SK-N-SH treated with all-trans-retinoic acid at 6 μM for 48 hours (cell line): ENCODE measurements at regions not wholly inside any gene's neighbourhood (a gene's known extent, or its start where the extent isn't known, plus 50 kb on each side); places are given as distances from the start of the nearest gene placed in this dataset.

ENCODE experiments used
- ATAC-seq: fragments of 200-7000 bp; cut with Tn5 transposase; 3 replicates; pipeline ENCODE4 v1.9.1; 2020; ENCODE audit warnings: mild to moderate bottlenecking, moderate library complexity
- ARNTL ChIP-seq: fragments of 450-650 bp; formaldehyde crosslinking; IDR thresholded peaks from 2 replicates; pipeline ENCODE4 v1.5.0; 2020; ENCODE audit warnings: low read depth, mild to moderate bottlenecking, moderate library complexity, borderline replicate concordance
- BACH2 ChIP-seq: fragments of 250-450 bp; sonication (Bioruptor Pico); IDR thresholded peaks from 2 replicates; pipeline ENCODE4 v1.9.0; 2021; ENCODE audit warnings: mild to moderate bottlenecking, borderline replicate concordance
- CSDC2 ChIP-seq: fragments of 250-450 bp; sonication (Bioruptor Pico); IDR thresholded peaks from 2 replicates; pipeline ENCODE4 v1.5.0; 2020; ENCODE audit warnings: mild to moderate bottlenecking, moderate library complexity
- ESRRG ChIP-seq: fragments of 250-450 bp; sonication (Bioruptor Pico); IDR thresholded peaks from 2 replicates; pipeline ENCODE4 v1.6.1; 2021; ENCODE audit warnings: mild to moderate bottlenecking
- OSR1 ChIP-seq: fragments of 250-450 bp; sonication (Bioruptor Pico); IDR thresholded peaks from 2 replicates; pipeline ENCODE4 v1.8.0; 2022; ENCODE audit warnings: moderate library complexity, mild to moderate bottlenecking, inconsistent platforms
- PATZ1 ChIP-seq: fragments of 250-450 bp; sonication (Bioruptor Pico); IDR thresholded peaks from 2 replicates; pipeline ENCODE4 v1.8.0; 2020; ENCODE audit warnings: mild to moderate bottlenecking, moderate library complexity, borderline replicate concordance
- POU6F1 ChIP-seq: fragments of 250-450 bp; sonication (Bioruptor Pico); IDR thresholded peaks from 2 replicates; pipeline ENCODE4 v1.8.0; 2021; ENCODE audit warnings: low read depth, mild to moderate bottlenecking, moderate library complexity, borderline replicate concordance
- PPARA ChIP-seq: fragments of 250-450 bp; sonication (Bioruptor Pico); IDR thresholded peaks from 2 replicates; pipeline ENCODE4 v1.5.0; 2020; ENCODE audit warnings: mild to moderate bottlenecking, borderline replicate concordance
- RARB ChIP-seq: fragments of 250-450 bp; sonication (Bioruptor Pico); IDR thresholded peaks from 2 replicates; pipeline ENCODE4 v1.8.0; 2021; ENCODE audit warnings: mild to moderate bottlenecking, moderate library complexity
- SNAI2 ChIP-seq: fragments of 250-450 bp; sonication (Bioruptor Pico); IDR thresholded peaks from 2 replicates; pipeline ENCODE4 v1.5.0; 2020; ENCODE audit warnings: mild to moderate bottlenecking, moderate library complexity
- TCF4 ChIP-seq: fragments of 250-450 bp; sonication (Bioruptor Pico); IDR thresholded peaks from 2 replicates; pipeline ENCODE4 v1.8.0; 2021; ENCODE audit warnings: mild to moderate bottlenecking, moderate library complexity, borderline replicate concordance
- TOX ChIP-seq: fragments of 250-450 bp; sonication (Bioruptor Pico); IDR thresholded peaks from 2 replicates; pipeline ENCODE4 v1.8.0; 2021; ENCODE audit warnings: mild to moderate bottlenecking, moderate library complexity, borderline replicate concordance
- ZC3H10 ChIP-seq: fragments of 250-450 bp; sonication (Bioruptor Pico); IDR thresholded peaks from 2 replicates; pipeline ENCODE4 v1.5.1; 2021; ENCODE audit warnings: mild to moderate bottlenecking, moderate library complexity
- ZFP3 ChIP-seq: fragments of 250-450 bp; sonication (Bioruptor Pico); IDR thresholded peaks from 2 replicates; pipeline ENCODE4 v1.5.0; 2020; ENCODE audit warnings: mild to moderate bottlenecking, moderate library complexity
- ZFP30 ChIP-seq: fragments of 450-650 bp; formaldehyde crosslinking; IDR thresholded peaks from 2 replicates; pipeline ENCODE4 v1.5.0; 2022; ENCODE audit warnings: mild to moderate bottlenecking, moderate library complexity
- ZNF565 ChIP-seq: fragments of 450-650 bp; formaldehyde crosslinking; conservative IDR thresholded peaks from 2 replicates; pipeline ENCODE4 v1.5.0; 2020; ENCODE audit warnings: low read depth, mild to moderate bottlenecking, moderate library complexity
- ZNF70 ChIP-seq: fragments of 450-650 bp; formaldehyde crosslinking; IDR thresholded peaks from 2 replicates; pipeline ENCODE4 v1.5.0; 2020; ENCODE audit warnings: mild to moderate bottlenecking, moderate library complexity
- ZNF8 ChIP-seq: fragments of 450-650 bp; formaldehyde crosslinking; IDR thresholded peaks from 2 replicates; pipeline ENCODE4 v1.5.0; 2020; ENCODE audit warnings: mild to moderate bottlenecking, moderate library complexity
- TF ChIP-seq, protein P1 (sequence below): fragments of 250-450 bp; sonication (Bioruptor Pico); IDR thresholded peaks from 2 replicates; pipeline ENCODE4 v1.5.1; 2020; ENCODE audit warnings: low read depth, mild to moderate bottlenecking, moderate library complexity
- TF ChIP-seq, protein P2 (sequence below): fragments of 250-450 bp; sonication (Bioruptor Pico); IDR thresholded peaks from 2 replicates; pipeline ENCODE4 v1.5.1; 2021; ENCODE audit warnings: mild to moderate bottlenecking, moderate library complexity

DNA sequence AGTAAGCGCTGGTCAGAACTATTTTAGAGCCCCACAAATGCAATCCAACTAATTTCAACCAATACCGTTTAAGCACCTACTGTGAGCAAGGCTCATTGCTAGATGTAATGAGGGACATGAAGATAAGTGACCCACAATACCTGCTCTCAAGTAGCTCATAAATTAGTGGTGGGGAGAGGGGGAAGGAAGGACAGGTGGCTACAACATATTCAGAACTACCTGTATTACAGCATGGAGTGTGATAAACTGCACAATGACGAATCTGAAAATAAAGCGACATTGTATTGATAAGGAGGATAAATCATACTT, 311.6 kb upstream of the DIAPH2 start:
- ATAC-seq, result peak; percentile 21; the same call in 1 of the 3 replicates
- TF ChIP-seq ESRRG, result no peak
- no peak for TF ChIP-seq ZFP3 (CRISPR knock-in tag)
- TF ChIP-seq TOX (CRISPR knock-in tag), result no peak
- TF ChIP-seq ARNTL, result no peak
- no peak for TF ChIP-seq ZNF565 (CRISPR knock-in tag)
- TF ChIP-seq ZC3H10 (CRISPR knock-in tag), result no peak
- TF ChIP-seq, all 23 proteins: peak for 0

DNA sequence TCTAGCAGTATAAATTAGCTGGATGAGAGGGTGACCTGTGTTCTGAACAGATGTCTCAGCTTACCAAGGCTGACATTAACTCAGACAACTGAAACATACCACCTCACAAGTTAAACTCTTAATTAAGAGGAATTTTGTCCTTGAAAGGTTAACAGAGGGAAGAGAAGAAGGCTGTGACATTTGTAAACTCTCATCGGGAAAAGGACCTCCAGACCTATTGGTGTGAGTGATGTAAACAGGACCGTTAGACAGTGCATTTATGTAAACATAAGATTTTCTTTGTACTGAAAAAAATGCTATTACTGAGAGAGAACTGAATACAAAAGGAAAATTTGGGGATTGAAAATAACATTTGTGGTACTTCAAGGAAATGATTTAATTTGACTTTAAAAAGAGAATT, 308.4 kb upstream of the DIAPH2 start:
- ATAC-seq, result no peak
- TF ChIP-seq POU6F1 (CRISPR knock-in tag), result no peak
- no peak for TF ChIP-seq ZFP3 (CRISPR knock-in tag)
- no peak for TF ChIP-seq ZFP30
- TF ChIP-seq OSR1 (CRISPR knock-in tag), result no peak
- TF ChIP-seq BACH2, result no peak
- TF ChIP-seq TOX (CRISPR knock-in tag), result no peak
- TF ChIP-seq, protein P1, sequence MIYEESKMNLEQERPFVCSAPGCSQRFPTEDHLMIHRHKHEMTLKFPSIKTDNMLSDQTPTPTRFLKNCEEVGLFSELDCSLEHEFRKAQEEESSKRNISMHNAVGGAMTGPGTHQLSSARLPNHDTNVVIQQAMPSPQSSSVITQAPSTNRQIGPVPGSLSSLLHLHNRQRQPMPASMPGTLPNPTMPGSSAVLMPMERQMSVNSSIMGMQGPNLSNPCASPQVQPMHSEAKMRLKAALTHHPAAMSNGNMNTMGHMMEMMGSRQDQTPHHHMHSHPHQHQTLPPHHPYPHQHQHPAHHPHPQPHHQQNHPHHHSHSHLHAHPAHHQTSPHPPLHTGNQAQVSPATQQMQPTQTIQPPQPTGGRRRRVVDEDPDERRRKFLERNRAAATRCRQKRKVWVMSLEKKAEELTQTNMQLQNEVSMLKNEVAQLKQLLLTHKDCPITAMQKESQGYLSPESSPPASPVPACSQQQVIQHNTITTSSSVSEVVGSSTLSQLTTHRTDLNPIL (CRISPR knock-in tag), result no peak
- TF ChIP-seq PPARA (CRISPR knock-in tag), result no peak
- no peak for TF ChIP-seq SNAI2

DNA sequence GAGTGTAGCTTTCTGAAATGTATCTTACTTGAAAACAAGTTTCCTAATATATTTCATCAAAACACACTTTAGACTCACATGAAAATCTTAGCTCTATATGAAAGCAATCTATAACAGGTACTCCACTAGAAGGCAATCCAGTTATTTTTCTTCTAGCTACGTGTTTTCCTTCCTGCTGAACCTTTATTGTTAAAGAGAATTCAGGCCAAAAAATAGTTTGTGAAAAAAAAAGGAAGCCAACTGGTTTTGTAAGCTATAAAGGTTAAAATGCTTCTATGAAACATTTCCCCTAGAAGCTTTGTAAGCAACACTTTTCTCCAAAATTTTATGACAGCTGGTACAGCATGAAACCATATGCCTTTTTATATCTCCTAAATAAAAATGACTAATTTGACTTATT, 304.7 kb upstream of the DIAPH2 start:
- no peak for ATAC-seq
- TF ChIP-seq SNAI2 (no peak), RARB (CRISPR knock-in tag) (no peak), ESRRG (no peak), TCF4 (CRISPR knock-in tag) (no peak), TOX (CRISPR knock-in tag) (no peak), PPARA (CRISPR knock-in tag) (no peak), ZNF565 (CRISPR knock-in tag) (no peak), ARNTL (no peak), ZNF8 (CRISPR knock-in tag) (no peak), ZNF70 (no peak), CSDC2 (CRISPR knock-in tag) (no peak), PATZ1 (no peak), POU6F1 (CRISPR knock-in tag) (no peak), OSR1 (CRISPR knock-in tag) (no peak), ZFP30 (no peak), ZC3H10 (CRISPR knock-in tag) (no peak)
- TF ChIP-seq, protein P2, sequence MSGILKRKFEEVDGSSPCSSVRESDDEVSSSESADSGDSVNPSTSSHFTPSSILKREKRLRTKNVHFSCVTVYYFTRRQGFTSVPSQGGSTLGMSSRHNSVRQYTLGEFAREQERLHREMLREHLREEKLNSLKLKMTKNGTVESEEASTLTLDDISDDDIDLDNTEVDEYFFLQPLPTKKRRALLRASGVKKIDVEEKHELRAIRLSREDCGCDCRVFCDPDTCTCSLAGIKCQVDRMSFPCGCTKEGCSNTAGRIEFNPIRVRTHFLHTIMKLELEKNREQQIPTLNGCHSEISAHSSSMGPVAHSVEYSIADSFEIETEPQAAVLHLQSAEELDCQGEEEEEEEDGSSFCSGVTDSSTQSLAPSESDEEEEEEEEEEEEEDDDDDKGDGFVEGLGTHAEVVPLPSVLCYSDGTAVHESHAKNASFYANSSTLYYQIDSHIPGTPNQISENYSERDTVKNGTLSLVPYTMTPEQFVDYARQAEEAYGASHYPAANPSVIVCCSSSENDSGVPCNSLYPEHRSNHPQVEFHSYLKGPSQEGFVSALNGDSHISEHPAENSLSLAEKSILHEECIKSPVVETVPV, result no peak

- TF ChIP-seq, protein P2, result no peak
- TF ChIP-seq CSDC2 (CRISPR knock-in tag), result no peak
- no peak for TF ChIP-seq ZNF8 (CRISPR knock-in tag)
- TF ChIP-seq BACH2, result no peak
- no peak for TF ChIP-seq TOX (CRISPR knock-in tag)
- TF ChIP-seq ZNF565 (CRISPR knock-in tag), result no peak
- TF ChIP-seq, protein P1 (CRISPR knock-in tag), result no peak
- no peak for TF ChIP-seq ARNTL
- ATAC-seq, result no peak
These were observed 302.6 kb upstream of the DIAPH2 start for GRCh38 chrX:96382018-96382417.
